ENCODE measurements at regions not wholly inside any gene's neighbourhood (a gene's known extent, or its start where the extent isn't known, plus 50 kb on each side); places are given as distances from the start of the nearest gene placed in this dataset.

- no peak overlapping the region for H3K27ac ChIP-seq (ENCODE audit: low read depth, low read length, poor library complexity, severe bottlenecking)
- no peak for DNase-seq (ENCODE audit: low spot score)
- no peaks in the 10 kb centered on the region for H3K9me2 ChIP-seq (ENCODE audit: insufficient read depth, low read length)
- H4K20me1 ChIP-seq (ENCODE audit: insufficient read depth, low read length): no peaks in the 10 kb centered on the region
- CTCF ChIA-PET (ENCODE audit: unreplicated experiment): no interaction called here
- no peaks in the 10 kb centered on the region for H3K4me1 ChIP-seq (ENCODE audit: insufficient read depth, low read length, poor library complexity, severe bottlenecking)
- H3K4me3 ChIP-seq (ENCODE audit: low read depth, low read length, poor library complexity, severe bottlenecking): no peak overlapping the region
- no peak overlapping the region for H2AFZ ChIP-seq (ENCODE audit: low read length)
- no peaks in the 10 kb centered on the region for H3K79me2 ChIP-seq (ENCODE audit: insufficient read depth, low read depth, low read length)
- H3K4me2 ChIP-seq (ENCODE audit: low read length): no peak overlapping the region
- 0 out of 2 replicates have a peak, but pooled peaks have one; percentile 34 for TF ChIP-seq CTCF (conservative IDR thresholded peaks at IDR 0.05; ENCODE audit: low read length)
- no peak for TF ChIP-seq EZH2phosphoT487 (IDR thresholded peaks at IDR 0.05; ENCODE audit: borderline replicate concordance, low read depth, low read length)
- BruUV-seq (replicated peaks): no TSS peak
- intact Hi-C loops (cut with micrococcal nuclease; ENCODE audit: unreplicated experiment): no loop called here
- H3K36me3 ChIP-seq (ENCODE audit: insufficient read depth, low read length): no peaks in the 10 kb centered on the region
- POLR2A ChIA-PET: no interaction called here
- H3K9me3 ChIP-seq (ENCODE audit: low read length): no peaks in the 10 kb centered on the region
Observed at GRCh38 chr16:74232806-74233465, 63.7 kb upstream of the PSMD7 start.

GRCh38 chr16:74230126-74230525 is 66.5 kb upstream of the PSMD7 start:
- Histone ChIP-seq H3K4me1 (ENCODE audit: insufficient read depth, low read length, poor library complexity, severe bottlenecking) (no peaks in the 10 kb centered on the region), H3K4me3 (ENCODE audit: low read depth, low read length, poor library complexity, severe bottlenecking) (no peak overlapping the region), H4K20me1 (ENCODE audit: insufficient read depth, low read length) (no peaks in the 10 kb centered on the region), H3K27ac (ENCODE audit: low read depth, low read length, poor library complexity, severe bottlenecking) (no peak overlapping the region), H3K79me2 (ENCODE audit: insufficient read depth, low read depth, low read length) (no peaks in the 10 kb centered on the region), H2AFZ (ENCODE audit: low read length) (no peak overlapping the region), H3K36me3 (ENCODE audit: insufficient read depth, low read length) (no peaks in the 10 kb centered on the region), H3K4me2 (ENCODE audit: low read length) (no peak overlapping the region), H3K9me2 (ENCODE audit: insufficient read depth, low read length) (no peaks in the 10 kb centered on the region), H3K9me3 (ENCODE audit: low read length) (no peaks in the 10 kb centered on the region)
- TF ChIP-seq CTCF (conservative IDR thresholded peaks at IDR 0.05; ENCODE audit: low read length): no peak
- TF ChIP-seq EZH2phosphoT487 (IDR thresholded peaks at IDR 0.05; ENCODE audit: borderline replicate concordance, low read depth, low read length): no peak
- intact Hi-C loops (cut with micrococcal nuclease; ENCODE audit: unreplicated experiment): no loop called here
- BruUV-seq (replicated peaks): no TSS peak
- no peak for DNase-seq (ENCODE audit: low spot score)
- CTCF ChIA-PET (ENCODE audit: unreplicated experiment): no interaction called here
- POLR2A ChIA-PET: no interaction called here

- POLR2A ChIA-PET: interaction anchor here (0.6 kb wide), 1 partner anchor 73 kb away, joined by 3 read pairs; no protein-coding TSS in a partner anchor
- peak; percentile 13 for DNase-seq (ENCODE audit: low spot score)
- Histone ChIP-seq H3K4me1 (ENCODE audit: insufficient read depth, low read length, poor library complexity, severe bottlenecking) (no peaks in the 10 kb centered on the region), H3K27ac (ENCODE audit: low read depth, low read length, poor library complexity, severe bottlenecking) (no peak overlapping the region), H4K20me1 (ENCODE audit: insufficient read depth, low read length) (no peaks in the 10 kb centered on the region), H3K4me2 (ENCODE audit: low read length) (no peak overlapping the region), H2AFZ (ENCODE audit: low read length) (no peak overlapping the region), H3K36me3 (ENCODE audit: insufficient read depth, low read length) (no peaks in the 10 kb centered on the region), H3K9me2 (ENCODE audit: insufficient read depth, low read length) (no peaks in the 10 kb centered on the region), H3K9me3 (ENCODE audit: low read length) (no peaks in the 10 kb centered on the region), H3K4me3 (ENCODE audit: low read depth, low read length, poor library complexity, severe bottlenecking) (no peak overlapping the region), H3K79me2 (ENCODE audit: insufficient read depth, low read depth, low read length) (no peaks in the 10 kb centered on the region)
- CTCF ChIA-PET (ENCODE audit: unreplicated experiment): no interaction called here
- intact Hi-C loops (cut with micrococcal nuclease; ENCODE audit: unreplicated experiment): no loop called here
- BruUV-seq (replicated peaks): no TSS peak
- TF ChIP-seq CTCF (conservative IDR thresholded peaks at IDR 0.05; ENCODE audit: low read length): peak; percentile 76
- TF ChIP-seq EZH2phosphoT487 (IDR thresholded peaks at IDR 0.05; ENCODE audit: borderline replicate concordance, low read depth, low read length): no peak
Observed at GRCh38 chr16:74226338-74226954, 70.2 kb upstream of the PSMD7 start.

All from OCI-LY7 (cell line).